Activated CD4-positive, alpha-beta T cell treated with anti-CD3 and anti-CD28 coated beads, Interleukin-2, Interleukin-6, amounts not matched to agents 100 ng/mL and 50 ng/mL, durations not matched to agents 16 hours and 8 hours (primary cell): ENCODE measurements at regions not wholly inside any gene's neighbourhood (a gene's known extent, or its start where the extent isn't known, plus 50 kb on each side); places are given as distances from the start of the nearest gene placed in this dataset.
"Not testable (repeated sequence)": the region's sequence is repeated elsewhere in the genome, so short reads cannot be mapped to it uniquely, and the experiment has no call there.

ENCODE experiments used
- DNase-seq: peaks from one replicate; pipeline ENCODE4 v3.0.0-alpha.2; 2020

- no peak for DNase-seq
These were observed 215.6 kb downstream of the LIG4 start for GRCh38 chr13:107999751-108000150.

GRCh38 chr13:107994137-107994536 lies 221.2 kb downstream of the LIG4 start:
- no peak for DNase-seq

- DNase-seq: no peak
These were observed 221.9 kb downstream of the LIG4 start for GRCh38 chr13:107993239-107993949.

- no peak for DNase-seq
These were observed 222.8 kb downstream of the LIG4 start for GRCh38 chr13:107992542-107992941.

GRCh38 chr13:107977071-107977574 lies 238.2 kb downstream of the LIG4 start:
- no peak for DNase-seq

GRCh38 chr13:107976628-107977027 lies 238.7 kb downstream of the LIG4 start:
- no peak for DNase-seq

- no peak for DNase-seq
These were observed 240.9 kb downstream of the LIG4 start for GRCh38 chr13:107974409-107974808.

GRCh38 chr13:107969546-107969945 lies 245.8 kb downstream of the LIG4 start:
- DNase-seq: no peak

GRCh38 chr13:107968470-107968869 lies 246.9 kb downstream of the LIG4 start:
- no peak for DNase-seq

- DNase-seq: no peak
These were observed 250.9 kb downstream of the LIG4 start for GRCh38 chr13:107964395-107964794.

GRCh38 chr13:107961849-107962608 lies 253.3 kb downstream of the LIG4 start:
- DNase-seq: no peak

- DNase-seq: no peak
These were observed 255.0 kb downstream of the LIG4 start for GRCh38 chr13:107960301-107960700.

- no peak for DNase-seq
These were observed 258.4 kb downstream of the LIG4 start for GRCh38 chr13:107956889-107957288.

GRCh38 chr13:107942030-107942617 lies 273.2 kb downstream of the LIG4 start:
- DNase-seq: no peak

- DNase-seq: no peak
These were observed 273.8 kb downstream of the LIG4 start for GRCh38 chr13:107941345-107942029.

GRCh38 chr13:107937848-107938247 lies 277.5 kb downstream of the LIG4 start:
- no peak for DNase-seq

GRCh38 chr13:107931056-107931455 lies 284.3 kb downstream of the LIG4 start:
- DNase-seq: no peak

- DNase-seq: no peak
These were observed 286.6 kb downstream of the LIG4 start for GRCh38 chr13:107928762-107929161.

- DNase-seq: no peak
These were observed 287.8 kb downstream of the LIG4 start for GRCh38 chr13:107927557-107927956.

- DNase-seq: not testable (repeated sequence)
These were observed 288.8 kb downstream of the LIG4 start for GRCh38 chr13:107926515-107926914.

- DNase-seq: not testable (repeated sequence)
These were observed 298.4 kb downstream of the LIG4 start for GRCh38 chr13:107916902-107917301.

GRCh38 chr13:107912745-107913144 lies 302.6 kb downstream of the LIG4 start:
- DNase-seq: no peak
